Parathyroid adenoma (tissue), 2 donors: ENCODE measurements at regions not wholly inside any gene's neighbourhood (a gene's known extent, or its start where the extent isn't known, plus 50 kb on each side); places are given as distances from the start of the nearest gene placed in this dataset.
"Not testable (repeated sequence)": the region's sequence is repeated elsewhere in the genome, so short reads cannot be mapped to it uniquely, and the experiment has no call there.

Experiments used
- H2AFZ ChIP-seq: fragments of 300-600 bp; sonication (generic); one replicate; pipeline ENCODE4 v1.7.0; 2017; ENCODE audit warnings: antibody characterized with exemption, mild to moderate bottlenecking
- H3K27ac ChIP-seq: fragments of 300-600 bp; sonication (generic); one replicate; pipeline ENCODE4 v1.7.0; 2017
- H3K27me3 ChIP-seq: fragments of 300-600 bp; sonication (generic); one replicate; pipeline ENCODE4 v1.7.0; 2017; ENCODE audit warnings: low read length; ENCODE audit not compliant: control insufficient read depth, insufficient read depth
- H3K36me3 ChIP-seq: fragments of 300-600 bp; sonication (generic); one replicate; pipeline ENCODE4 v1.7.0; 2017; ENCODE audit warnings: low read length; ENCODE audit not compliant: control insufficient read depth, insufficient read depth
- H3K4me1 ChIP-seq: fragments of 300-600 bp; sonication (generic); one replicate; pipeline ENCODE4 v1.7.0; 2017; ENCODE audit warnings: control low read depth
- H3K4me2 ChIP-seq: fragments of 300-600 bp; sonication (generic); one replicate; pipeline ENCODE4 v1.7.0; 2017; ENCODE audit warnings: low read length
- H3K4me3 ChIP-seq: fragments of 300-600 bp; sonication (generic); one replicate; pipeline ENCODE4 v1.7.0; 2017; ENCODE audit warnings: low read depth, low read length
- H3K79me2 ChIP-seq: fragments of 300-600 bp; sonication (generic); one replicate; pipeline ENCODE4 v1.7.0; 2017; ENCODE audit warnings: control low read depth
- H3K9ac ChIP-seq: fragments of 300-600 bp; sonication (generic); one replicate; pipeline ENCODE4 v1.7.0; 2017; ENCODE audit warnings: mild to moderate bottlenecking
- H3K9me3 ChIP-seq: fragments of 300-600 bp; sonication (generic); one replicate; pipeline ENCODE4 v1.7.0; 2017; ENCODE audit warnings: low read length; ENCODE audit not compliant: control insufficient read depth
- TF ChIP-seq, protein P1 (sequence below): fragments of 300-600 bp; sonication (generic); IDR thresholded peaks from one replicate; pipeline ENCODE4 v1.7.0; 2017; ENCODE audit warnings: antibody characterized with exemption, mild to moderate bottlenecking
- donor health status: primary hyperparathyroidism.

DNA sequence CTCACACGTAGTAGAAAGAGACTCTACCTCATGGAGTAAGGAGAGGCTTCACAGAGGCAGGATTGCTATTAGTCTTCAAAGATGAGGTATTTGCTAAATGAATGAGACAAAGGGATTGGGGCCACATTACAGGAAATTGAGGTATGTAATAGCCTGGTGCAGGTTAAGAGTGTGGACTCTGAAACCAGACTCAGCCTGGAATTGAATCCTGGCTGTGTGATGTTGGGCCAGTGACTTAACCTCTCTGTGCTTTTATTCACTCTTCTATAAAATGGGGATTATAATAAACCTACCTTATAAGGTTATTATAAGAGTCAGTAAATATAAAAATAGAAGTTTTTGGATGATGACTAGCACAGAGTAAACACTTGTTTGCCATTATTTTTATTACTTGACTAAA lies 64.7 kb upstream of the ATRNL1 start:
- Histone ChIP-seq H3K79me2 (no peaks in the 10 kb centered on the region), H3K27me3 (no peaks in the 10 kb centered on the region), H3K9ac (no peak overlapping the region), H3K4me2 (no peak overlapping the region), H3K27ac (no peak overlapping the region), H3K4me3 (no peak overlapping the region), H3K36me3 (no peaks in the 10 kb centered on the region), H2AFZ (no peak overlapping the region), H3K4me1 (peaks cover 5% of the 10 kb centered on the region), H3K9me3 (no peaks in the 10 kb centered on the region)
- TF ChIP-seq, protein P1, sequence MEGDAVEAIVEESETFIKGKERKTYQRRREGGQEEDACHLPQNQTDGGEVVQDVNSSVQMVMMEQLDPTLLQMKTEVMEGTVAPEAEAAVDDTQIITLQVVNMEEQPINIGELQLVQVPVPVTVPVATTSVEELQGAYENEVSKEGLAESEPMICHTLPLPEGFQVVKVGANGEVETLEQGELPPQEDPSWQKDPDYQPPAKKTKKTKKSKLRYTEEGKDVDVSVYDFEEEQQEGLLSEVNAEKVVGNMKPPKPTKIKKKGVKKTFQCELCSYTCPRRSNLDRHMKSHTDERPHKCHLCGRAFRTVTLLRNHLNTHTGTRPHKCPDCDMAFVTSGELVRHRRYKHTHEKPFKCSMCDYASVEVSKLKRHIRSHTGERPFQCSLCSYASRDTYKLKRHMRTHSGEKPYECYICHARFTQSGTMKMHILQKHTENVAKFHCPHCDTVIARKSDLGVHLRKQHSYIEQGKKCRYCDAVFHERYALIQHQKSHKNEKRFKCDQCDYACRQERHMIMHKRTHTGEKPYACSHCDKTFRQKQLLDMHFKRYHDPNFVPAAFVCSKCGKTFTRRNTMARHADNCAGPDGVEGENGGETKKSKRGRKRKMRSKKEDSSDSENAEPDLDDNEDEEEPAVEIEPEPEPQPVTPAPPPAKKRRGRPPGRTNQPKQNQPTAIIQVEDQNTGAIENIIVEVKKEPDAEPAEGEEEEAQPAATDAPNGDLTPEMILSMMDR, result no peak

DNA sequence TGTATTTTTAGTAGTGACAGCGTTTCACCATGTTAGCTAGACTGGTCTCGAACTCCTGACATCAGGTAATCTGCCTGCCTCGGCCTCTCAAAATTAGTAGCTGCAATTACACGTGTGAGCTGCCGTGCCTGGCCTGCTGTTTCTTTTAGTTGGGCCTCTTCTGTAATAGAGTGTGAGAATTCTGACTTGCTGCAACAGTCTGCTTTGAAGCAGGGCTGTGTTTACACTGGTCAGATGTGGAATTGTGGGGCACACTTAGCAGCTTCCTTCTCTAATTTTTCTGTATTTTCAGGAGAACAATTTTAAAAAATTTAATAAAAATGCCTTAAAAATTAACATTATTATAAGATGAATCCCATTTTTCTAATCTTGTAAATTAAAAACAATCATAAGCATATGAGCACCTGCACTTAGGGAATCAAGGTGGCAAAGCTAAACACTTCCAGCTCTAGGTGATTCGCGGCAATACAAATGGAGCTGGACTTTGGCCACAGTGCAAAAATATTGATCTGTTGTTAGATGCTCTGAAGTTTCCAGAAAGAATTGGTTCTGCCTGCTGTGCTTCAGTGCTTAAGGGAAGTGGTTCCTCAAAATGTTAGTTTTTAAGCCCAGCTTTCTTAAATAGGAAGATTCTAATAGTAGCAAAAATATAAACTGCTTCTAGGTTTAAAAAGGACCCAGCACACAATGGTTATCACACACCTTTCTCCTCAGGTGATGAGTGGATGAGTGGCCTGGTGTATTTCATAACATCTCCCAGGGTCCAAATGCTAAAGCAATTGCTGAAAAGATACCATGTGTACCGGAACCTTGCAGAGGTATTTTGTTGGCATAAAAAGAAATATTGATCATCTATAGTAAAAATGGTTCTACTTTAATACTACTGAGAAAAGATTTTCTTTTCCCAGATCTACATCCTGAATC lies 63.5 kb upstream of the ATRNL1 start:
- Histone ChIP-seq H3K79me2 (no peaks in the 10 kb centered on the region), H3K9ac (no peak overlapping the region), H3K27me3 (no peaks in the 10 kb centered on the region), H3K4me3 (no peak overlapping the region), H3K4me1 (peaks cover 5% of the 10 kb centered on the region), H2AFZ (peak overlapping the region; percentile 59), H3K9me3 (no peaks in the 10 kb centered on the region), H3K36me3 (no peaks in the 10 kb centered on the region), H3K4me2 (no peak overlapping the region), H3K27ac (no peak overlapping the region)
- TF ChIP-seq, protein P1, result no peak

DNA sequence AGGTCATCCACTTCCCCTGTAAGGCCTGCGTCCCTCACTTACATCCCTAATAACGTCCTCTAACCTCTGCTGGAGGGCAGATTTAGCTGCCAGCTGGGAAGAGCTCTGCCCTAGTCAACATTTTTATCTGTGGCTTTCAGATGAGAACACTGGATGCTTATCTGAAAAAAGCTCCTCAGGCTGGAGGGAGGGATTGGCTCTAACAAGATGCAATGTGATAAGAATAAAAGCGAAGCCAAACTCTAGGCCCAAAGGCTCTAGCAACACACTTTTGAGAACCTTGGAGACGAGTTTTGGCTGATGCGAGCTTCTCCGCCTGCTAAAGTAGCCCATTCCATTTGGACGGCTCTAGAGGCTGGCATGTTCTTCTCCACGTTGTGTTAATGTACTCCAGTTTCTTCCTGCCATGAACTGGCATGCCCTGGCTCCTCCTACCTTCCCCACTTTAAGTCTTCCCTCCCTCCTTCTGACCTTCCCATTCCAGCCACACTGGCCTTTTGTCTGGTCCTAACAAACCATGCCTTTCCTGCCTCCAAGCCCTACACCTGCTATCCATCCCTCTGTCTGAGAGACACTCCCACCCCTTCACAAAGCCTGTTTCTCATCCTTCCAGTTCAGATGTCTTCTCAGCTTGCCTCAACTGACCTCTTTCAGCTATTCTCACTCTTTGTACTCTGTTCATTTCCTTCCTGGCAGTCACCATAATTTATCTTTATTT lies 62.5 kb upstream of the ATRNL1 start:
- no peak overlapping the region for H3K9ac ChIP-seq

DNA sequence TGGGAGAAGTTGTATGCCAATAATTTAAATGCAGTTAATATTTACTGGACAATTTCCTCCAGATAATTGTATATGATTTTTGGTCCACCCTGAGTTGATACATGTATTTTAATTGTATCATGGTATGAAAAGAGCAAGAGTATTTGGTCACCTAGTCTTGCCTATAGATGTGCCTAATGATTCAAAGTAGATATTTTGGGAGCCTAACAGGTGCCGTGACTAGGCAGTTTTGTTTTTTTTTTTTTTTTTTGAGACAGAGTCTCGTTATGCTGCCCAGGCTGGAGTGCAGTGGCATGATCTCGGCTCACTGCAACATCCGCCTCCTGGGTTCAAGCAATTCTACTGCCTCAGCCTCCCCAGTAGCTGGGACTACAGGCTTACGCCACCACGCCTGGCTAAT lies 59.3 kb upstream of the ATRNL1 start:
- Histone ChIP-seq H3K9me3 (no peaks in the 10 kb centered on the region), H3K79me2 (no peaks in the 10 kb centered on the region), H3K9ac (no peak overlapping the region), H3K4me1 (peaks cover 5% of the 10 kb centered on the region), H3K36me3 (no peaks in the 10 kb centered on the region), H3K27me3 (no peaks in the 10 kb centered on the region), H3K27ac (no peak overlapping the region), H3K4me3 (no peak overlapping the region), H3K4me2 (no peak overlapping the region), H2AFZ (no peak overlapping the region)
- TF ChIP-seq, protein P1, result no peak

More for the DNA sequence above, 62.5 kb upstream of the ATRNL1 start:
- peak overlapping the region; percentile 59 for H2AFZ ChIP-seq
- no peak overlapping the region for H3K27ac ChIP-seq
- no peaks in the 10 kb centered on the region for H3K9me3 ChIP-seq
- H3K4me2 ChIP-seq, result no peak overlapping the region
- peaks cover 5% of the 10 kb centered on the region for H3K4me1 ChIP-seq
- no peaks in the 10 kb centered on the region for H3K27me3 ChIP-seq
- TF ChIP-seq, protein P1, result no peak
- no peak overlapping the region for H3K4me3 ChIP-seq
- no peaks in the 10 kb centered on the region for H3K79me2 ChIP-seq
- H3K36me3 ChIP-seq, result no peaks in the 10 kb centered on the region

DNA sequence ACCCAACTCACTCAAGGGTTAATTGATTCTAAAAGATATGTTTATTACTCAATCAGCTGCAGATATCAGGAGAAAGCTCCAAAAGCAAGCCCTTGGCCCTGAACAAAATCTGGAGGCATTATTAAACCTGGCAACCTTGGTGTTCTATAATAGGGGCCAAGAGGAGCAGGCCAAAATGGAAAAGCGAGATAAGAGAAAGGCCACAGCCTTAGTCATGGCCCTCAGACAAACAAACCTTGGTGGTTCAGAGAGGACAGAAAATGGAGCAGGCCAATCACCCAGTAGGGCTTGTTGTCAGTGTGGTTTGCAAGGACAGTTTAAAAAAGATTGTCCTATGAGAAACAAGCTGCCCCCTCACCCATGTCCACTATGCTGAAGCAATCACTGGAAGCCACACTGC lies 53.4 kb upstream of the ATRNL1 start:
- H2AFZ ChIP-seq, H3K9ac ChIP-seq, H3K4me1 ChIP-seq, H3K4me2 ChIP-seq, H3K27me3 ChIP-seq, H3K27ac ChIP-seq, H3K79me2 ChIP-seq, H3K36me3 ChIP-seq, H3K9me3 ChIP-seq, H3K4me3 ChIP-seq: not testable (repeated sequence)
